ENCODE measurements at regions not wholly inside any gene's neighbourhood (a gene's known extent, or its start where the extent isn't known, plus 50 kb on each side); places are given as distances from the start of the nearest gene placed in this dataset.

DNA sequence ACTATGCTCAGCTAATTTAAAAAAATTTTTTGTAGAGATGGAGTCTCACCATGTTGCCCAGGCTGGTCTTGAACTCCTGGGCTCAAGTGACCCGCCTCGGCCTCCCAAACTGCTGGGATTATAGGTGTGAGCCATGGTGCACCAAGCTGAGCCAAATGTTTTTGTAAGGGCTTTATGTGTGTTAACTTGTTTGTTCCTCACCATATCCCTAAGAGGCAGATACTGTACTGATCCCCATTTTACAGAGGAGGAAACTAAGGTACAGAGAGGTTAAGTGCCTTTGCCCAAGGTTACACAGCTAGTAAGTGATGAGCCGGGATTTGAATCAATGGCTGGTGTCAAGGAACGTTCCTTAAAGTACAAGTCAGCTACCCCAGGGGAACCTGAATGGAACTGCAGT is 85.3 kb upstream of the KLF7 start:
- Histone ChIP-seq H3K9me3 (no peaks in the 10 kb centered on the region), H3K9me2 (no peaks in the 10 kb centered on the region), H3K4me1 (ENCODE audit: control insufficient read depth in 1 of 2, insufficient read depth in 2 of 2, low read depth in 1 of 2, low read length in 1 of 2) (peaks cover 43 to 48% of the 10 kb centered on the region in 2 experiments), H3K36me3 (replicated peaks in 1 of 2; ENCODE audit: control insufficient read depth in 1 of 2, insufficient read depth in 2 of 2, low read length in 1 of 2) (no peaks in the 10 kb centered on the region), H3K27me3 (ENCODE audit: insufficient read depth) (no peaks in the 10 kb centered on the region), H3K27ac (ENCODE audit: low read depth in 2 of 2, low read length in 1 of 2) (peak overlapping the region; percentile 88 to 97), H2AFZ (ENCODE audit: low read depth) (no peak overlapping the region), H3K4me2 (0 out of 2 replicates have a peak overlapping the region, but pooled peaks have one; percentile 39), H4K20me1 (ENCODE audit: insufficient read depth) (no peaks in the 10 kb centered on the region), H3F3A (replicated peaks; ENCODE audit: insufficient read depth) (peaks cover 27% of the 10 kb centered on the region), H3K4me3 (ENCODE audit: low read depth in 2 of 2, low read length in 1 of 2) (no peak overlapping the region), H3K9ac (peak overlapping the region; percentile 26; the same call in 1 of the 2 replicates), H3K79me2 (ENCODE audit: insufficient read depth) (no peaks in the 10 kb centered on the region)
- POLR2A ChIA-PET: interaction anchor here (1.6 to 2.8 kb wide), 2 partner anchors 85 to 187 kb away, joined by 6 to 16 read pairs; partner anchors contain the start of gene KLF7
- WGBS (ENCODE audit: low lambda C conversion rate): 92% methylated on average over 4 of the region's 4 CpGs
- CTCF ChIA-PET: interaction anchor here (1.0 to 2.1 kb wide), 3 partner anchors 32 to 451 kb away, joined by 3 to 6 read pairs (median 3); no protein-coding TSS in a partner anchor
- TF ChIP-seq RFX5 (IDR thresholded peaks at IDR 0.05; ENCODE audit: low read length) (no peak), TAF1 (IDR thresholded peaks at IDR 0.05; ENCODE audit: borderline replicate concordance, low read depth, low read length) (no peak), GABPA (IDR thresholded peaks at IDR 0.05; ENCODE audit: low read depth) (no peak), NFIC (IDR thresholded peaks at IDR 0.05; ENCODE audit: borderline replicate concordance) (no peak), ELF1 (IDR thresholded peaks at IDR 0.05) (no peak), NRF1 (IDR thresholded peaks at IDR 0.05; ENCODE audit: low read depth, low read length) (no peak), EP300 (IDR thresholded peaks at IDR 0.05; ENCODE audit: borderline replicate concordance in 1 of 2, low read depth in 1 of 2, low read length in 1 of 2) (no peak), RAD21 (IDR thresholded peaks at IDR 0.05; ENCODE audit: low read length) (no peak), FOXM1 (IDR thresholded peaks at IDR 0.05; ENCODE audit: low read depth) (no peak), MXI1 (IDR thresholded peaks at IDR 0.05; ENCODE audit: low read depth, low read length) (no peak), CHD2 (IDR thresholded peaks at IDR 0.05; ENCODE audit: low read length, partially characterized antibody) (no peak), RXRA (IDR thresholded peaks at IDR 0.05; ENCODE audit: borderline replicate concordance, low read depth) (no peak), YY1 (IDR thresholded peaks at IDR 0.05; ENCODE audit: low read depth) (no peak), TCF12 (IDR thresholded peaks at IDR 0.05) (no peak)
- TF ChIP-seq, protein P1, sequence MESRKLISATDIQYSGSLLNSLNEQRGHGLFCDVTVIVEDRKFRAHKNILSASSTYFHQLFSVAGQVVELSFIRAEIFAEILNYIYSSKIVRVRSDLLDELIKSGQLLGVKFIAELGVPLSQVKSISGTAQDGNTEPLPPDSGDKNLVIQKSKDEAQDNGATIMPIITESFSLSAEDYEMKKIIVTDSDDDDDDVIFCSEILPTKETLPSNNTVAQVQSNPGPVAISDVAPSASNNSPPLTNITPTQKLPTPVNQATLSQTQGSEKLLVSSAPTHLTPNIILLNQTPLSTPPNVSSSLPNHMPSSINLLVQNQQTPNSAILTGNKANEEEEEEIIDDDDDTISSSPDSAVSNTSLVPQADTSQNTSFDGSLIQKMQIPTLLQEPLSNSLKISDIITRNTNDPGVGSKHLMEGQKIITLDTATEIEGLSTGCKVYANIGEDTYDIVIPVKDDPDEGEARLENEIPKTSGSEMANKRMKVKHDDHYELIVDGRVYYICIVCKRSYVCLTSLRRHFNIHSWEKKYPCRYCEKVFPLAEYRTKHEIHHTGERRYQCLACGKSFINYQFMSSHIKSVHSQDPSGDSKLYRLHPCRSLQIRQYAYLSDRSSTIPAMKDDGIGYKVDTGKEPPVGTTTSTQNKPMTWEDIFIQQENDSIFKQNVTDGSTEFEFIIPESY (IDR thresholded peaks at IDR 0.05; ENCODE audit: borderline replicate concordance, low read depth): no peak
- TF ChIP-seq, protein P2, sequence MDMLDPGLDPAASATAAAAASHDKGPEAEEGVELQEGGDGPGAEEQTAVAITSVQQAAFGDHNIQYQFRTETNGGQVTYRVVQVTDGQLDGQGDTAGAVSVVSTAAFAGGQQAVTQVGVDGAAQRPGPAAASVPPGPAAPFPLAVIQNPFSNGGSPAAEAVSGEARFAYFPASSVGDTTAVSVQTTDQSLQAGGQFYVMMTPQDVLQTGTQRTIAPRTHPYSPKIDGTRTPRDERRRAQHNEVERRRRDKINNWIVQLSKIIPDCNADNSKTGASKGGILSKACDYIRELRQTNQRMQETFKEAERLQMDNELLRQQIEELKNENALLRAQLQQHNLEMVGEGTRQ (IDR thresholded peaks at IDR 0.05; ENCODE audit: borderline replicate concordance, low read depth, low read length): no peak
- TF ChIP-seq, protein P3, sequence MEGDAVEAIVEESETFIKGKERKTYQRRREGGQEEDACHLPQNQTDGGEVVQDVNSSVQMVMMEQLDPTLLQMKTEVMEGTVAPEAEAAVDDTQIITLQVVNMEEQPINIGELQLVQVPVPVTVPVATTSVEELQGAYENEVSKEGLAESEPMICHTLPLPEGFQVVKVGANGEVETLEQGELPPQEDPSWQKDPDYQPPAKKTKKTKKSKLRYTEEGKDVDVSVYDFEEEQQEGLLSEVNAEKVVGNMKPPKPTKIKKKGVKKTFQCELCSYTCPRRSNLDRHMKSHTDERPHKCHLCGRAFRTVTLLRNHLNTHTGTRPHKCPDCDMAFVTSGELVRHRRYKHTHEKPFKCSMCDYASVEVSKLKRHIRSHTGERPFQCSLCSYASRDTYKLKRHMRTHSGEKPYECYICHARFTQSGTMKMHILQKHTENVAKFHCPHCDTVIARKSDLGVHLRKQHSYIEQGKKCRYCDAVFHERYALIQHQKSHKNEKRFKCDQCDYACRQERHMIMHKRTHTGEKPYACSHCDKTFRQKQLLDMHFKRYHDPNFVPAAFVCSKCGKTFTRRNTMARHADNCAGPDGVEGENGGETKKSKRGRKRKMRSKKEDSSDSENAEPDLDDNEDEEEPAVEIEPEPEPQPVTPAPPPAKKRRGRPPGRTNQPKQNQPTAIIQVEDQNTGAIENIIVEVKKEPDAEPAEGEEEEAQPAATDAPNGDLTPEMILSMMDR (IDR thresholded peaks at IDR 0.05): no peak
- TF ChIP-seq, protein P4, sequence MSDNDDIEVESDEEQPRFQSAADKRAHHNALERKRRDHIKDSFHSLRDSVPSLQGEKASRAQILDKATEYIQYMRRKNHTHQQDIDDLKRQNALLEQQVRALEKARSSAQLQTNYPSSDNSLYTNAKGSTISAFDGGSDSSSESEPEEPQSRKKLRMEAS (IDR thresholded peaks at IDR 0.05; ENCODE audit: low read depth): no peak
- DNase-seq: no peak
